Upper lobe of right lung (tissue), 1 donor: ENCODE measurements at regions not wholly inside any gene's neighbourhood (a gene's known extent, or its start where the extent isn't known, plus 50 kb on each side); places are given as distances from the start of the nearest gene placed in this dataset.

Source experiments
- ATAC-seq: fragments of 200-7000 bp; cut with Tn5 transposase; one replicate; pipeline ENCODE4 v1.9.1; 2020; ENCODE audit warnings: mild to moderate bottlenecking, moderate library complexity
- DNase-seq: peaks from one replicate; pipeline ENCODE4 v3.0.0-alpha.2; 2020
- H3K27ac ChIP-seq: fragments of 200-600 bp; one replicate; pipeline ENCODE4 v1.8.0; 2022
- H3K27me3 ChIP-seq: fragments of 200-600 bp; one replicate; pipeline ENCODE4 v1.8.0; 2022; ENCODE audit warnings: mild to moderate bottlenecking
- H3K36me3 ChIP-seq: fragments of 200-600 bp; one replicate; pipeline ENCODE4 v1.8.0; 2022
- H3K4me1 ChIP-seq: fragments of 200-600 bp; one replicate; pipeline ENCODE4 v1.8.0; 2022
- H3K4me3 ChIP-seq: fragments of 200-600 bp; one replicate; pipeline ENCODE4 v1.8.0; 2022; ENCODE audit warnings: mild to moderate bottlenecking
- H3K9me3 ChIP-seq: fragments of 200-600 bp; one replicate; pipeline ENCODE4 v1.8.0; 2022
- intact Hi-C: fragments of 100-400 bp; cut with DNase I; formaldehyde crosslinking; loops from one replicate; pipeline ENCODE4 v1.11.0; 2022
- TF ChIP-seq, protein P1 (sequence below): fragments of 200-600 bp; IDR thresholded peaks from one replicate; pipeline ENCODE4 v1.8.0; 2022; ENCODE audit warnings: antibody characterized with exemption
- donor health status: DM: no; HTN: yes; CAD: no; lungs with severe emphysema.

GRCh38 chr17:73770849-73771229 lies 126.6 kb upstream of the SDK2 start:
- intact Hi-C loops: no loop called here
- DNase-seq (no peak), ATAC-seq (no peak)
- H3K4me1 ChIP-seq: peaks cover 19% of the 10 kb centered on the region
- no peaks in the 10 kb centered on the region for H3K36me3 ChIP-seq
- no peaks in the 10 kb centered on the region for H3K27me3 ChIP-seq
- no peak overlapping the region for H3K4me3 ChIP-seq
- H3K27ac ChIP-seq: no peak overlapping the region
- TF ChIP-seq, protein P1, sequence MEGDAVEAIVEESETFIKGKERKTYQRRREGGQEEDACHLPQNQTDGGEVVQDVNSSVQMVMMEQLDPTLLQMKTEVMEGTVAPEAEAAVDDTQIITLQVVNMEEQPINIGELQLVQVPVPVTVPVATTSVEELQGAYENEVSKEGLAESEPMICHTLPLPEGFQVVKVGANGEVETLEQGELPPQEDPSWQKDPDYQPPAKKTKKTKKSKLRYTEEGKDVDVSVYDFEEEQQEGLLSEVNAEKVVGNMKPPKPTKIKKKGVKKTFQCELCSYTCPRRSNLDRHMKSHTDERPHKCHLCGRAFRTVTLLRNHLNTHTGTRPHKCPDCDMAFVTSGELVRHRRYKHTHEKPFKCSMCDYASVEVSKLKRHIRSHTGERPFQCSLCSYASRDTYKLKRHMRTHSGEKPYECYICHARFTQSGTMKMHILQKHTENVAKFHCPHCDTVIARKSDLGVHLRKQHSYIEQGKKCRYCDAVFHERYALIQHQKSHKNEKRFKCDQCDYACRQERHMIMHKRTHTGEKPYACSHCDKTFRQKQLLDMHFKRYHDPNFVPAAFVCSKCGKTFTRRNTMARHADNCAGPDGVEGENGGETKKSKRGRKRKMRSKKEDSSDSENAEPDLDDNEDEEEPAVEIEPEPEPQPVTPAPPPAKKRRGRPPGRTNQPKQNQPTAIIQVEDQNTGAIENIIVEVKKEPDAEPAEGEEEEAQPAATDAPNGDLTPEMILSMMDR: no peak
- no peaks in the 10 kb centered on the region for H3K9me3 ChIP-seq

DNA sequence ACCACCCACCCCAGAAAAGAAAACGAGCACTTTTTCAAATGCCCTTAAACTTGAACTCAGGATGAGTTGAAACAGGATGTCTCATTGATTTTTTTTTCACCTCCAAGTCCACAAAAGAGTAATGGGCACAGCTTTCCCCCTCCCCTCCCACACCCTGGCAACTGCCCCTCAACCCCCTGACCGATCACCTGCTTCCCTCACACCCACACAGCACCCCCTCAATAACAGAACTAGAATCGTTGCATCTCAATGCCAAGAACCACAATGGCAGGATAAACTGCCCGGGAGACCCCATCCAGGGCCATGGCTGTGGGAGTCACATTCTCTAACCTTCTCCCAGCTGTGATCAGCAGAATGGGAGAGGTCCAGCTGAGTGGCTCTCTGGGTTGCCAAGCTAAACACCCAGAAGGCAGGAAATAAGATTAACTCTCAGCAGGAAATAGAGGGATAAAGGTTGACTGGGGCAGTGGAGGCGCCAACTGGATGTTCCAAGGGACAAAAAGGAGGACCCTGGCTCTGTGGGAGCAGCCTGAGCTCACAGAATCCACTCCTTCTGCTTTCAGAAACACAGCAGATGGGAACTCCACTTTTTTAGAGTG lies 128.0 kb upstream of the SDK2 start:
- TF ChIP-seq, protein P1: no peak
- Histone ChIP-seq H3K36me3 (no peaks in the 10 kb centered on the region), H3K27me3 (no peaks in the 10 kb centered on the region), H3K27ac (no peak overlapping the region), H3K4me3 (no peak overlapping the region), H3K4me1 (peaks cover 19% of the 10 kb centered on the region), H3K9me3 (no peaks in the 10 kb centered on the region)
- ATAC-seq (no peak), DNase-seq (no peak)
- intact Hi-C loops: no loop called here

DNA sequence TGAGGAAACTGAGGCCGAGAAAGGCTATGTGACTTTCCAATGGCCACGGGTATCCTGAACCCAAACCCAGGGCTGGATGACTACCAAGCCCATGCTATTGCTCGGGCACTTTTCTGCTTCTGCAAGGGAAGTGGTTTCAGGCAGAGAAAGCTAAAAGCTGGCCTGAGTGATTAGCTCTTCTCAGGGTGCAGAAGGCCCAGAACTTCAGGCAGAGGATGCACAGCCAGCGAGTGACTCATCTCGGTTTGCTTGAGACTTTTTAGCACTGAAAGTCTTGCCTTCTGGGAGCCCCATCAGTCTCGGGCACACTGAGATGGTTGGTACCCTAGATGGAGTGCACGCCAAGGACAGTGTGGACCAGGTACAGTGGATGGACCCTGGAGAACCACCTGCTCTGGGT lies 129.5 kb upstream of the SDK2 start:
- no peaks in the 10 kb centered on the region for H3K27me3 ChIP-seq
- H3K36me3 ChIP-seq: no peaks in the 10 kb centered on the region
- peaks cover 19% of the 10 kb centered on the region for H3K4me1 ChIP-seq
- H3K9me3 ChIP-seq: no peaks in the 10 kb centered on the region
- intact Hi-C loops: no loop called here
- TF ChIP-seq, protein P1: no peak
- ATAC-seq (no peak), DNase-seq (no peak)
- H3K4me3 ChIP-seq: no peak overlapping the region
- H3K27ac ChIP-seq: no peak overlapping the region

GRCh38 chr17:73774852-73775251 lies 130.6 kb upstream of the SDK2 start:
- Histone ChIP-seq H3K9me3 (no peaks in the 10 kb centered on the region), H3K4me3 (no peak overlapping the region), H3K4me1 (peaks cover 19% of the 10 kb centered on the region), H3K27ac (no peak overlapping the region), H3K36me3 (no peaks in the 10 kb centered on the region), H3K27me3 (no peaks in the 10 kb centered on the region)
- TF ChIP-seq, protein P1: no peak
- intact Hi-C loops: no loop called here
- ATAC-seq (no peak), DNase-seq (no peak)

DNA sequence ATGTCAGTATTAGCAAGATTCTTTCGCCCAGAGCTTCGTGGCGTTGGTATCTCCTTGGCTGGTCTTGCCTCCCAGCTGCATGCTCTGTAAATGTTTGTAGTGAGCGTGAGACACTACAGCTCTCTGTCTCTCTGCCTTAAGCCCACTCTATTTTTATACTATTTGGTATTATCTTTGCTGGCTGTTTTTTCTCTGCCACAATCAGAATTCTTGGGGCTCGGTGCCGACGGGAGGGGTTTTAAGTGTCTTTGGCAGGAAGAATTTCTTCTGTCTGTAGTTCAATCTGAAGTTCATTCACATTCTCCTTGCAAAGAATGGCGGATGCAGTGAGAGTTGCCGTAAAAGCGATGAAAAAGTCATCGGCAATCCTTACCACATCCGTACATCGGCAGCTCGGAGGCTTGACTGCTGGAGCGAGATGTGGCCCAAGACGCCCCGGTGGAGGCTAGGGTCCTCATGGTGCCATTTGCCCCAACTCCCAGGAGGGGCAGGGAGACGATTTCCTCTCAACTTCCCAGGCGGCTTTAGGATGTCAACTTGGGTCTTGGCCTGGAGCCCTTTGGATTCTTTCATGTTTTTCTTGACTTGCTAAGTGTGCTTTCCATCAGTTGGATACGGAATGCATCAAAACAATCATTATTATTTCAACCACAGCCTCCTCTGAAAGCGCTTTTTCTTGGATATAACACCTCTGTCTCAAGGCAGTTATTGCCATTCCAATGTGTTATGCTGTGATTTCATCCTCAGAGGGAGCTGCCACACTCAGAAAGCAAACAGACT lies 132.3 kb upstream of the SDK2 start:
- H3K27ac ChIP-seq: peak overlapping the region; percentile 63
- H3K9me3 ChIP-seq: no peaks in the 10 kb centered on the region
- ATAC-seq (peak; percentile 9), DNase-seq (no peak)
- no peak overlapping the region for H3K4me3 ChIP-seq
- peaks cover 6% of the 10 kb centered on the region for H3K27me3 ChIP-seq
- TF ChIP-seq, protein P1: no peak
- H3K36me3 ChIP-seq: no peaks in the 10 kb centered on the region
- peaks cover 6% of the 10 kb centered on the region for H3K4me1 ChIP-seq
- intact Hi-C loops: no loop called here
